G401 (cell line): ENCODE measurements at regions not wholly inside any gene's neighbourhood (a gene's known extent, or its start where the extent isn't known, plus 50 kb on each side); places are given as distances from the start of the nearest gene placed in this dataset.
"Not testable (repeated sequence)": the region's sequence is repeated elsewhere in the genome, so short reads cannot be mapped to it uniquely, and the experiment has no call there.

ENCODE experiments used
- DNase-seq: peaks from one replicate; pipeline ENCODE4 v3.0.0-alpha.2; 2015; ENCODE audit warnings: low spot score
- in situ Hi-C: cut with HindIII; loops from 2 replicates; pipeline ENCODE4 v1.10.0; 2016; ENCODE audit warnings: low sequenced_read_pairs, mixed read lengths

- no peak for DNase-seq
- in situ Hi-C loops, result no loop called here
Measured at GRCh38 chr6:86756640-86757229, 180.6 kb upstream of the HTR1E start.

DNA sequence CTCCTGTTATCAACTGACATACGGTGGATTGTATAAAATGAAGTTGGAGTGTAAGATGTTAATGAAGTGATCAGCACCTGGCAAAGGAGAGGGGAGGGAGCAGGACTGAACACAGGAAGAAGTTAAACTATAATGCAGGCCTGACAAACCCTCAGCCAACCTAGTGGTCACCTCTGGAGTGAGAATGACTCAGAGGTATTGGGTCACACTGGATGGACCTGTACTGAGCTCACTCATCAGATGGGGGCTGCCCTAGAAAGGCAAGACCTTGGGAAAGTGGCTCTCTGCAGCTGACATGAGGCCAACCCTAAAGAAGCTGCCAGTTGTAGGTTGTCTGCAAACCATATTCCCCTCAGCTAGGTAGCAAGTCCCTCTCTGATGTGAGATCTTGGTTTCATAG lies 193.3 kb upstream of the HTR1E start:
- in situ Hi-C loops, result no loop called here
- DNase-seq, result no peak

GRCh38 chr6:86738078-86738477 lies 199.2 kb upstream of the HTR1E start:
- in situ Hi-C loops, result no loop called here

DNA sequence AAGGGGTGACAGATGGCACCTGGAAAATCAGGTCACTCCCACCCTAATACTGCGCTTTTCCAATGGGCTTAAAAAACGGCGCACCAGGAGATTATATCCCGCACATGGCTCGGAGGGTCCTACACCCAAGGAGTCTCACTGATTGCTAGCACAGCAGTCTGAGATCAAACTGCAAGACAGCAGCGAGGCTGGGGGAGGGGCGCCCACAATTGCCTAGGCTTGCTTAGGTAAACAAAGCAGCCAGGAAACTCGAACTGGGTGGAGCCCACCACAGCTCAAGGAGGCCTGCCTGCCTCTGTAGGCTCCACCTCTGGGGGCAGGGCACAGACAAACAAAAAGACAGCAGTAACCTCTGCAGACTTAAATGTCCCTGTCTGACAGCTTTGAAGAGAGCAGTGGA lies 205.7 kb upstream of the HTR1E start:
- DNase-seq, in situ Hi-C loops: not testable (repeated sequence)

More at GRCh38 chr6:86738078-86738477, 199.2 kb upstream of the HTR1E start:
- no peak for DNase-seq

GRCh38 chr6:86730772-86731171 lies 206.6 kb upstream of the HTR1E start:
- DNase-seq, in situ Hi-C loops: not testable (repeated sequence)

DNA sequence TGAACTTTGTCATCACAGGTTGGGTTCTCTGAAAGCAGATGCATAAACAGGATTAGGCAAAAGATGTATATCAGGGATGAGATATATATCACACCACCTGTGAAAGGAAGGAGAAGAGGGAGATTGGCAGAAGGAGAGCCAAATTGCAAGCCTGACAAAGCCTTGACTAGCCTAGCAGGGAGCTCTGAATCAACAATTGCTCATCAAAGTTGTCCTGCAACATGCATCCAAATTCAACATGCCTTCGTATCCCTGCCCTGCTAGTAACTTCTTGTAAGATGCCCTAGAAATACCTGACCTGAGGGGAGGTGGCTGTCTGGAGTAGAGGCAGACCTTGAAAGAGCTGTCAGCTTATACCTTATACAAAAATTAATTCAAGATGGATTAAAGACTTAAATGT lies 207.1 kb upstream of the HTR1E start:
- in situ Hi-C loops, result no loop called here
- no peak for DNase-seq

DNA sequence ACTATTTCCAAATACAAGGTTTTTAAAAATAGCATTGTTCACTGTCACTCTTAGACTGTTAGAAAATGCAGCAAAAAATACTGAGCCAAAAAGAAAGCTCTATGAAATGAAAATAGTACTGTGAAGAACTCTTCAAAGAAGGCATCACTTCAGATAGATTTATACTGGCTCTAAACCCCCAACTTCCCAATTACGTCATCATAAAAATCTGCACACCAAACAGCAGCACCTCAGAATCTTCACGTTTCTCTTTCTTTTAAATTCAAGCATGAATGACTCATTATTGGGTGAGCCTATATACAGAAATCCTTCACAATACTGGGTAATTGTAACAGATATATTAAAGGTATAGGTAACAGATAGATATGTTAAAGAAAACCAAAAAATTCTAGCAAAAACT lies 208.4 kb upstream of the HTR1E start:
- in situ Hi-C loops, result no loop called here
- no peak for DNase-seq

DNA sequence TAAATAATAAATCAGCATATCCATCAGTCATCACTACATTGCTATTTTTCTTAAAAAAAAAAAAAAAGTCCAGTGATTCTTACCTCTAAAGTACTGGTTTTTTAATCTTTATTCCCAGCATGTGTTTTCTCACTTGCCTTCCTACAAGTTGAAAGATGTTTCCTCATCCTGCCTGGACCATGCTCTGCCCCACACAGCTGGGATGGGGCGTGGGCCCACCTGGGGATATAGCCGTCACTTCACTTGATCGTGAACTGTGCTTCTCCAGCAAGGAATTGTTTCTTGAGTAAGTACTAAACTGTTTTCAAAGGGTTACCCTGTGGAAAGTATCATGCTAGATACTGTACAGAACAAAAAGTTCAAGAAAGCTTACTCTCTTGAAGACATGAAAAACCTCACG lies 212.6 kb upstream of the HTR1E start:
- no peak for DNase-seq
- in situ Hi-C loops, result no loop called here

DNA sequence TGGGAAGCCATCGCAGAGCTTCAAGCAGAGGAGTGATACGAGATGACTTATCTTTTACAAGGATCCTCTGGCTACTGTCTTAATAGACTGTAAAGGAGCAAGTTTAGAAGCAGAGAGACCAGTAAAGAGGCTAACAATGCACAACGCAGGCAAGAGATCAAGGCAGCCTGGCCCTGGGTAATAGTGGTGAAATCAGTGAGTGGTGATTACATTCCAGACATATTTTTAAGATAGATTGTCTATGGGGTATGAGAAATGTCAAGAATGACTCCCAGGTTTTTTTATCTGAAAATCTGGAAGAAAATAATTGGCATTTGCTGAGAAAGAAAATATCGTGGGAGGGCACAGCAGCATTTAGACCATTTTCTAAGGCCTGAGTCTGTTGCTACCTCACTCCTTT lies 213.6 kb upstream of the HTR1E start:
- no peak for DNase-seq
- in situ Hi-C loops, result no loop called here

GRCh38 chr6:86723151-86723550 lies 214.2 kb upstream of the HTR1E start:
- in situ Hi-C loops, result no loop called here
- no peak for DNase-seq

DNA sequence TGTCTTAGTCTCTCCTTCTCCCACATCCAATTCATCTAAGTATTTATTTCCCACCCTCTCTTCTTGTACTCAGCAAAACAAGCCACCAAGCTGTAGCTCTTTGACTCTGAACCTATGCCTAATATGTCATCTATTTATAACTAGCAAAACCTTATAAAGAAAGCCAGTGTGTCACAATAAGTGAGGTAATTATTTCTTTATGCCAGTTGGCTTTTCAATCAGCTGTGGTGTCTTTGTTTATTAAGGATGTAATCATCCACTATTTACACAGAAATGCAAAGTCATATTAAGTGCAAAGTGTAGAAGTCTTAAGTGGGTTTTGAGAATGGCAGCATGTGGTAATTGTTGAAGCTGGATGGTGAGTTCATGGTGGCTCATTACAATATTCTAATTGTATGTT lies 215.2 kb upstream of the HTR1E start:
- in situ Hi-C loops, result no loop called here
- no peak for DNase-seq

DNA sequence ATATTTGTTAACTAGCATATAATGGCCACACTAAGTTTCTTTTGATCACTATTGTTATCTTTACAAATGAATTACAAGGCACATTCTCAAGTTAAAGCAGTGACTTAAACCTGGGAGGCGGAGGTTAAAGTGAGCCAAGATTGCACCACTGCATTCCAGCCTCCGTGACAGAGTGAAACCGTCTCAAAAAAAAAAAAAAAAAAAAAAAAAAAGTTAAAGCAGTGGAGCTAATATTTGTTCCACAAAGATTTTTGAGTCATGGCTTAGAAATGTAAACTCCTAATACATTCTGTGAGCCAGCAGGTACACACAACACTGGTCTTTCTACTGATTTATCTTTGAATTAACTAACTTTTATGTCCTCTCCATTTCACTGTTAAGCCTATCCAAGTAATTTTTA lies 221.7 kb upstream of the HTR1E start:
- in situ Hi-C loops, result no loop called here
- DNase-seq, result no peak

GRCh38 chr6:86712039-86712438 lies 225.3 kb upstream of the HTR1E start:
- DNase-seq, result no peak
- in situ Hi-C loops, result no loop called here

DNA sequence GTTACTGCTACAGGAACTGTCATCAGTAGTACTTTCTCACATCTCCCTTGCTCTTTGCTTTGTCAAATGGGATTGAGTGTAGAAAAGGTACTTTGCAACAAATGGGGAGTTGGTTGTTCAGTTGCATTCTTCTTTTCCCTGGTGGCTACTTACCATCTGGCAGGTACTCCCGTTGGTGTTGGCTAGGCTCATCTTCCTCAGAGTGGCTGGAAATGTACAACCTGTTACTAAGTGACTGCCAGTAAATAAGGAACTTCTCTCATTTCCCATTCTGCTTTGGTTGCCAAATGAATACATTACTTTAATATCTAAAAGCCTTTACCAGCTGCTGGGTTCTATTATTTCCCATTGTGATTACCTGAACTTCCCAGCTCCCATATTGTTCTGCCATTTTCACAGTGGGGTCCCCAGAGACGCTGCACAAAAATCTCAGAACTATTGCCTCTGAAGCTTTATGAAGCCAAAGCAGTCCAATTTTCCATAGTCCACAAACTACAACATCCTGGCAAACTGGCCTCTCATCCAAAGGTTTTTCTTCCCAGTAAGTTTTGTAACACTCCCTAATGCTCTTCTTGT lies 229.7 kb upstream of the HTR1E start:
- in situ Hi-C loops, result no loop called here

GRCh38 chr6:86706449-86706848 lies 230.9 kb upstream of the HTR1E start:
- in situ Hi-C loops, result no loop called here
- no peak for DNase-seq

More for the DNA sequence above, 229.7 kb upstream of the HTR1E start:
- DNase-seq, result peak; percentile 82

GRCh38 chr6:86701228-86701627 lies 236.1 kb upstream of the HTR1E start:
- in situ Hi-C loops, DNase-seq: not testable (repeated sequence)

GRCh38 chr6:86686496-86686895 lies 250.8 kb upstream of the HTR1E start:
- DNase-seq, result no peak
- in situ Hi-C loops, result no loop called here

GRCh38 chr6:86685230-86685797 lies 252.0 kb upstream of the HTR1E start:
- DNase-seq, result no peak
- in situ Hi-C loops, result no loop called here

DNA sequence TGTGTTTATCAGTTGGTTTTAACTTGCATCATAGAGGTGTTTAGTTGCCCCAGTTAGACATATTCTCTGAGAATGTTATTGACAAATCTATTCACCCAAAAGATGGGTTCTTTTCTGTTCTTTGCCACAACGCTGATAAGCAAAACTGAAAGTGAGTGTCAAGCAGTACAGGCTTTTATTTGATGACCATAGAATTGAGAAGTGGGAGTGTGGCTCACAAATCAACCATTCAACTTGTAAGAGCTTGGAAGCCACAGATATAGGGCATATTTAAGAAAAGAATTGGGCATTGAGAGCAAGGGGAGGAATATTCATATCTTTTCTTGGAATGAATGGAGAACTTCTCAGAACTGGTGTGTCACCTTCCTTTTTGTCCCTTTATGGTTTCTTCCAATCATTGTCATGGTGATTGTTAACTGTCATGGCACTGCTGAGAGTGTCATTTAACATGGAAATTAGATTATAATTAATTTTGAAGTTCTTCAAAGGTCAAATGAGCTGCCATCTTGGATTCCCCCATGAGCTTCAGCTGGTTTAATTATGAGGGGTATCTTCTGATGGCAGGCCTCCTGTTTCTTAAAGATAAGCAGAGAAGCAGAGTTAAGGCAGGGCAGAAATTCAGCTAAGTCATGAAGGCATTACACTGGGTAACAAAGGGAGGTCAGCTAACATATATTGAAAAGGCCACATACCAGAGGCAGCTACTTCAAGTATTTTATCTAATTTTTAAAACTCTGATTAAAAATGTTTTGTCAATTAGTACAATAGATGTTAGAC lies 254.0 kb upstream of the HTR1E start:
- in situ Hi-C loops, result no loop called here
- DNase-seq, result no peak

DNA sequence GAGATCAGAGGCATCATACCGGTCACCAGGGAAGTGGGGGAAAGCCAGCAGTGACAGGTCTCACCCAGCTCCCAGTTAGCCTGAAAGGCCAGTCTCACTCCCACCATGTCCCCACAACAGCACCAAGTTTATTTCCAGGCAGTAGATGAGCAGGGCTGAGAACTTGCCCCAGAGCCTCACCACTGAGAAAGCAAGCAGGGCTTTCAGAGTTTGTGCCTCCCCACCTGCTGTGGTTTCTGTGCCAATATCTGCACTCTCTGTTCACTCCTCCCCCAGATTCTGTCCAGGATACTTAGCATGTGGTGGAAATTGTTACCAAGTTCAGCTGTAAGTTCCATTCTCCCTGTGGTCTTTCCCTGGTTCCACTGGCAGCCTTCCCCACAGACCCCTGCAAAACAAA lies 255.0 kb upstream of the HTR1E start:
- DNase-seq, result no peak
- in situ Hi-C loops, result no loop called here
